Subcutaneous abdominal adipose tissue (tissue), 5 donors: ENCODE measurements at regions not wholly inside any gene's neighbourhood (a gene's known extent, or its start where the extent isn't known, plus 50 kb on each side); places are given as distances from the start of the nearest gene placed in this dataset.

Source experiments
- H3K27ac ChIP-seq: one replicate; pipeline ENCODE4 v1.7.0; 2013; ENCODE audit warnings: low read depth, mild to moderate bottlenecking, inconsistent platforms, low read length, moderate library complexity
- H3K27me3 ChIP-seq, 5 donors: one replicate each; pipeline ENCODE4 v1.7.0; 2013; ENCODE audit warnings: low read length in 5 of 5, inconsistent platforms in 1 of 5; ENCODE audit not compliant: control insufficient read depth in 5 of 5, insufficient read depth in 4 of 5
- H3K36me3 ChIP-seq, 5 donors: one replicate each; pipeline ENCODE4 v1.7.0; 2013; ENCODE audit warnings: low read length in 5 of 5; ENCODE audit not compliant: control insufficient read depth in 5 of 5, insufficient read depth in 5 of 5
- H3K4me1 ChIP-seq, 5 donors: one replicate each; pipeline ENCODE4 v1.7.0; 2013; ENCODE audit warnings: low read length in 5 of 5, mild to moderate bottlenecking in 3 of 5, moderate library complexity in 1 of 5; ENCODE audit not compliant: control insufficient read depth in 5 of 5, insufficient read depth in 5 of 5
- H3K4me3 ChIP-seq, 5 donors: one replicate each; pipeline ENCODE4 v1.7.0; 2013; ENCODE audit warnings: low read length in 5 of 5, low read depth in 1 of 5
- H3K9ac ChIP-seq, 5 donors: one replicate each; pipeline ENCODE4 v1.7.0; 2013; ENCODE audit warnings: low read length in 5 of 5, mild to moderate bottlenecking in 4 of 5, moderate library complexity in 3 of 5
- H3K9me3 ChIP-seq, 5 donors: one replicate each; pipeline ENCODE4 v1.7.0; 2013; ENCODE audit warnings: low read length in 5 of 5; ENCODE audit not compliant: control insufficient read depth in 5 of 5
- donor health status: healthy.
- donor health status: healthy.
- donor health status: healthy.
- donor health status: healthy.
- donor health status: healthy.

DNA sequence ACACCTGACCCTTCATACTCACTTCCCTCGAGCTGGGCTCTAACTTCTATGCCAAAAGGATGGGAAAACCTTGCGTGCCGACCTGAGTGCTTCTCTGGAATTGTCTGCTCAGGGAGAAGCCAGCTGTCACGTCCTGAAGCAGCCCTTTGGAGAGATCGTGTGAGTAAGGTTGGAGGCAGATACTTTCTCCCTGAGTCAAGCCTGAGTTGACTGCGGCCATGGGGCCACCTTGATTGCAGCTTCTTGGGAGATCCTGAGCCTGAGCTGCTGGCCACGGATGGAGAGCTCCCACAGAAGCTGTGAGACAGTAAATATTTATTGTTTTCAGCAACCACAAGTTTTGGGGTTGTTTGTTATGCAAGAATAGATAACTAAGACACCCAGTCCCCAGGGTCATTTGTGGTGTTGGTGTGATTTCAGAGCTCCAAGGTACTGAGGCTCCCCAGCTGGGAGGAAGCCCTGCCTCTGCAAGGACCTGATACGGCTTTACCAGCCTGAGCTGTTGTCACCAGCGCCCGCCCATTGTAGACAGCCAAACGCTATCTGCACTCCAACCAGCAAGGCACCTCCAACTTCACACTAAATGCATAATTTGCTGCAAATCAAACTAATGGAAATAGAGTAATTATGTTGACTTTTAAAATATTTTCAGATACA lies 531.6 kb downstream of the PTPRU start:
- Histone ChIP-seq H3K36me3 (no peaks in the 10 kb centered on the region), H3K9me3 (peaks cover 0 to 9% (median 0%) of the 10 kb centered on the region in 5 donors), H3K9ac (no peak overlapping the region), H3K27me3 (peaks cover 3 to 19% (median 11%) of the 10 kb centered on the region in 5 donors), H3K4me1 (no peaks in the 10 kb centered on the region), H3K4me3 (no peak overlapping the region), H3K27ac (no peak overlapping the region)

- peaks cover 0 to 9% (median 3%) of the 10 kb centered on the region in 5 donors for H3K9me3 ChIP-seq
- no peak overlapping the region for H3K9ac ChIP-seq
- H3K27me3 ChIP-seq, result peaks cover 3 to 19% (median 11%) of the 10 kb centered on the region in 5 donors
Observed at GRCh38 chr1:29767088-29767685, 530.9 kb downstream of the PTPRU start.

GRCh38 chr1:29762635-29763034 lies 526.3 kb downstream of the PTPRU start:
- H3K27me3 ChIP-seq, result peaks cover under 1 to 18% (median 7%) of the 10 kb centered on the region in 5 donors
- no peak overlapping the region for H3K27ac ChIP-seq
- H3K9ac ChIP-seq, result no peak overlapping the region
- peaks cover 0 to 9% (median 3%) of the 10 kb centered on the region in 5 donors for H3K9me3 ChIP-seq
- H3K4me3 ChIP-seq, result no peak overlapping the region
- no peaks in the 10 kb centered on the region for H3K4me1 ChIP-seq
- H3K36me3 ChIP-seq, result no peaks in the 10 kb centered on the region

More at GRCh38 chr1:29767088-29767685, 530.9 kb downstream of the PTPRU start:
- Histone ChIP-seq H3K4me3 (no peak overlapping the region), H3K36me3 (no peaks in the 10 kb centered on the region), H3K4me1 (no peaks in the 10 kb centered on the region), H3K27ac (no peak overlapping the region)

- H3K9ac ChIP-seq, result no peak overlapping the region
- peaks cover 0 to 9% (median 3%) of the 10 kb centered on the region in 5 donors for H3K9me3 ChIP-seq
- peaks cover 0 to 22% (median 0%) of the 10 kb centered on the region in 5 donors for H3K27me3 ChIP-seq
- no peaks in the 10 kb centered on the region for H3K36me3 ChIP-seq
- H3K4me1 ChIP-seq, result no peaks in the 10 kb centered on the region
- H3K27ac ChIP-seq, result no peak overlapping the region
- no peak overlapping the region for H3K4me3 ChIP-seq
Observed at GRCh38 chr1:29761159-29761928, 525.0 kb downstream of the PTPRU start.

DNA sequence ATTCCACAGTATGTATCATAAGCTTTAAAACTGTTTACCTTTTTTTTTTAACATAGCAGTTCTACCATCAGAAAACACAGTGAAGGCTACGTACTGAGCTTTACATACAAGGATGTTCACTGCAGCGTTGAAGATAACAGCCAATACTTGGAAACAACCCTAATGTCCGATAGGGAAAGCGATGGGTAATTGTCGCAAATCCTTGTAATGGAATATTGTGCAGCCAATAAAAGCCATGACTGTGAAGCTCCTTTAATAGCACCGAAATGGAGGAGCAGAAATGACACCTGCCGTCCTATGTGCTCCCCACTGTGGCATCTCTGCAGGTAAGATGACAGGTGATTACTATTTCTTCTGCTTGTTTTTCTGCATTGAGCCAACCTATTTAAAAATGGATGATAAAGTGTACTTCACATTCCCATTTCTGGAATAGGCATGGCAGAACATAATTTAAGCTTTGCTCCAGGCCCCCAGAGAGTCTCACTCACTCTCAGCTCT lies 523.8 kb downstream of the PTPRU start:
- Histone ChIP-seq H3K4me3 (no peak overlapping the region), H3K27ac (no peak overlapping the region), H3K9me3 (peaks cover 0 to 9% (median 3%) of the 10 kb centered on the region in 5 donors), H3K27me3 (peaks cover 0 to 22% (median 0%) of the 10 kb centered on the region in 5 donors), H3K36me3 (no peaks in the 10 kb centered on the region), H3K9ac (no peak overlapping the region), H3K4me1 (no peaks in the 10 kb centered on the region)

GRCh38 chr1:29758781-29759499 lies 522.6 kb downstream of the PTPRU start:
- Histone ChIP-seq H3K4me1 (no peaks in the 10 kb centered on the region), H3K36me3 (no peaks in the 10 kb centered on the region), H3K27me3 (peaks cover 0 to 22% (median 0%) of the 10 kb centered on the region in 5 donors), H3K9ac (no peak overlapping the region), H3K27ac (no peak overlapping the region), H3K4me3 (no peak overlapping the region), H3K9me3 (peaks cover 0 to 4% (median 3%) of the 10 kb centered on the region in 5 donors)

- H3K4me1 ChIP-seq, result no peaks in the 10 kb centered on the region
- H3K27ac ChIP-seq, result no peak overlapping the region
- no peaks in the 10 kb centered on the region for H3K36me3 ChIP-seq
- peaks cover 0 to 22% (median 0%) of the 10 kb centered on the region in 5 donors for H3K27me3 ChIP-seq
- peaks cover 0 to 4% (median 0%) of the 10 kb centered on the region in 5 donors for H3K9me3 ChIP-seq
- no peak overlapping the region for H3K9ac ChIP-seq
- no peak overlapping the region for H3K4me3 ChIP-seq
Observed at GRCh38 chr1:29757866-29758780, 521.8 kb downstream of the PTPRU start.

- H3K27me3 ChIP-seq, result peaks cover 0 to 17% (median 4%) of the 10 kb centered on the region in 5 donors
- no peak overlapping the region for H3K9ac ChIP-seq
- H3K4me3 ChIP-seq, result no peak overlapping the region
- no peaks in the 10 kb centered on the region for H3K36me3 ChIP-seq
- no peak overlapping the region for H3K27ac ChIP-seq
- H3K4me1 ChIP-seq, result no peaks in the 10 kb centered on the region
- no peaks in the 10 kb centered on the region for H3K9me3 ChIP-seq
Observed at GRCh38 chr1:29756901-29757725, 520.8 kb downstream of the PTPRU start.
